ENCODE measurements at regions not wholly inside any gene's neighbourhood (a gene's known extent, or its start where the extent isn't known, plus 50 kb on each side); places are given as distances from the start of the nearest gene placed in this dataset.

DNA sequence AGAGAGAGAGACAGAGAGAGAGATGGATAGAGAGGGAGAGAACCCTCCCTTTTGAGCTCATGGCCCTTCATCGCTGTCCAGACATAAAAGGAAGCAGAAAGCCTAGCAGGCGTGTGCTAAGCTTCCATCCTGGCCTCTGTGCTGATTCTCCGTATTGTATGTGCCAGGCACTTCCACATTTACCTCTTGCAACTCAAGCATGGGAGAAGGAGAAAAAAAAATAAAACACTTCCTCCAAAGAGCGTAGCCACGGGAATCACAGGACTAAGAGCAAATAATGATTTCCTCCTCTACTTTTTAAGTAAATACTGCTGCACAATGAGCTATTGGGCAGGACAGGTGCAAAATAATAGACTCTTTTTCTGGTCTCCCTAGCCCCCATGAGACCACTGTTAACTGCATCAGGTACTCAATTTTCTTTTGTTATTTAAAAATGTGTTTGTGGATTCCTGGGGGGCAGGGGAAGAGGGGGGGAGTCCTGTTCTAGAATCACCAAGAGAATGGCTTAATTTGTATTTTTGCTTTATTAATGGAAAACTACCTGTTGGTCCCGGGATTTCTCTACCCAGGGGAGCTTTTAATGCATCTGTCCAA, 154.3 kb downstream of the NXPE2 start:
- Histone ChIP-seq H3K27ac (ENCODE audit: insufficient read depth, low read length) (no peak overlapping the region), H3K4me1 (ENCODE audit: control insufficient read depth, extremely low read depth, insufficient read depth, low read length) (no peaks in the 10 kb centered on the region), H3K9ac (ENCODE audit: insufficient read depth, low read length) (no peak overlapping the region), H3K79me2 (ENCODE audit: control insufficient read depth, insufficient read depth, low read length) (no peaks in the 10 kb centered on the region), H3K27me3 (ENCODE audit: control insufficient read depth, insufficient read depth, low read length) (no peaks in the 10 kb centered on the region), H3K9me3 (ENCODE audit: control insufficient read depth, insufficient read depth, low read depth, low read length) (no peaks in the 10 kb centered on the region), H3K4me3 (replicated peaks in 1 of 4; ENCODE audit: control extremely low read depth in 1 of 4, insufficient read depth in 1 of 4, low read depth in 3 of 4, low read length in 4 of 4) (no peak overlapping the region), H2AFZ (ENCODE audit: low read length) (no peak overlapping the region), H3K36me3 (ENCODE audit: control insufficient read depth, insufficient read depth, low read length) (no peaks in the 10 kb centered on the region), H3K4me2 (ENCODE audit: extremely low read depth, insufficient read depth, low read length) (no peak overlapping the region), H4K20me1 (ENCODE audit: control insufficient read depth, extremely low read depth, insufficient read depth, low read length) (no peaks in the 10 kb centered on the region)
- DNase-seq (ENCODE audit: low read depth in 2 of 2), result no peak
- TF ChIP-seq, protein P1, sequence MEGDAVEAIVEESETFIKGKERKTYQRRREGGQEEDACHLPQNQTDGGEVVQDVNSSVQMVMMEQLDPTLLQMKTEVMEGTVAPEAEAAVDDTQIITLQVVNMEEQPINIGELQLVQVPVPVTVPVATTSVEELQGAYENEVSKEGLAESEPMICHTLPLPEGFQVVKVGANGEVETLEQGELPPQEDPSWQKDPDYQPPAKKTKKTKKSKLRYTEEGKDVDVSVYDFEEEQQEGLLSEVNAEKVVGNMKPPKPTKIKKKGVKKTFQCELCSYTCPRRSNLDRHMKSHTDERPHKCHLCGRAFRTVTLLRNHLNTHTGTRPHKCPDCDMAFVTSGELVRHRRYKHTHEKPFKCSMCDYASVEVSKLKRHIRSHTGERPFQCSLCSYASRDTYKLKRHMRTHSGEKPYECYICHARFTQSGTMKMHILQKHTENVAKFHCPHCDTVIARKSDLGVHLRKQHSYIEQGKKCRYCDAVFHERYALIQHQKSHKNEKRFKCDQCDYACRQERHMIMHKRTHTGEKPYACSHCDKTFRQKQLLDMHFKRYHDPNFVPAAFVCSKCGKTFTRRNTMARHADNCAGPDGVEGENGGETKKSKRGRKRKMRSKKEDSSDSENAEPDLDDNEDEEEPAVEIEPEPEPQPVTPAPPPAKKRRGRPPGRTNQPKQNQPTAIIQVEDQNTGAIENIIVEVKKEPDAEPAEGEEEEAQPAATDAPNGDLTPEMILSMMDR (conservative IDR thresholded peaks at IDR 0.05 in 1 of 2, IDR thresholded peaks at IDR 0.05 in 1 of 2; ENCODE audit: low read depth in 1 of 2, low read length in 2 of 2), result no peak
- no peak for TF ChIP-seq EZH2 (IDR thresholded peaks at IDR 0.05; ENCODE audit: low read length, missing control alignments)

DNA sequence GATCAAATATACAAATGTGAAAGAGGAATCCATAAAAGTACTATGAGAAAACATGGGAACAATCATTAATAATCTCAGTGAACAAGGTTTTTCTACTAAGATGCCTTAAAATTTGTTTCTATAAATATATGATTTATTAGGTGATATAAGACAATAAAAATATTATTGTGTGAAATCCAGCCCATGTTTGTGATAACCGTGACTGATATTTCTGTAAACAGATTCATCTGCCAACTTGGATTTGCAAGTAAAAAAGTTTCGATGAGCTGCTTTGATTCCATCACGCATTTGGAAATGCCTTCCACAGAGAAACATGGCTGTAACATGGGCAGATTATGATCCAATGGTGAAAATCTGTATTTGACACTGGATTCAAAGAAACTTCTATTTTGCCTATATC, 157.8 kb downstream of the NXPE2 start:
- H3K4me2 ChIP-seq (ENCODE audit: extremely low read depth, insufficient read depth, low read length), result no peak overlapping the region
- H3K79me2 ChIP-seq (ENCODE audit: control insufficient read depth, insufficient read depth, low read length), result no peaks in the 10 kb centered on the region
- TF ChIP-seq EZH2 (IDR thresholded peaks at IDR 0.05; ENCODE audit: low read length, missing control alignments), result no peak
- TF ChIP-seq, protein P1 (conservative IDR thresholded peaks at IDR 0.05 in 1 of 2, IDR thresholded peaks at IDR 0.05 in 1 of 2; ENCODE audit: low read depth in 1 of 2, low read length in 2 of 2), result no peak
- H3K4me1 ChIP-seq (ENCODE audit: control insufficient read depth, extremely low read depth, insufficient read depth, low read length), result no peaks in the 10 kb centered on the region
- H3K27me3 ChIP-seq (ENCODE audit: control insufficient read depth, insufficient read depth, low read length), result no peaks in the 10 kb centered on the region
- H3K27ac ChIP-seq (ENCODE audit: insufficient read depth, low read length), result no peak overlapping the region
- no peak overlapping the region for H3K4me3 ChIP-seq (replicated peaks in 1 of 4; ENCODE audit: control extremely low read depth in 1 of 4, insufficient read depth in 1 of 4, low read depth in 3 of 4, low read length in 4 of 4)
- H2AFZ ChIP-seq (ENCODE audit: low read length), result no peak overlapping the region
- H3K9ac ChIP-seq (ENCODE audit: insufficient read depth, low read length), result no peak overlapping the region
- no peaks in the 10 kb centered on the region for H3K36me3 ChIP-seq (ENCODE audit: control insufficient read depth, insufficient read depth, low read length)
- no peaks in the 10 kb centered on the region for H3K9me3 ChIP-seq (ENCODE audit: control insufficient read depth, insufficient read depth, low read depth, low read length)
- H4K20me1 ChIP-seq (ENCODE audit: control insufficient read depth, extremely low read depth, insufficient read depth, low read length), result no peaks in the 10 kb centered on the region
- DNase-seq (ENCODE audit: low read depth in 2 of 2), result no peak

DNA sequence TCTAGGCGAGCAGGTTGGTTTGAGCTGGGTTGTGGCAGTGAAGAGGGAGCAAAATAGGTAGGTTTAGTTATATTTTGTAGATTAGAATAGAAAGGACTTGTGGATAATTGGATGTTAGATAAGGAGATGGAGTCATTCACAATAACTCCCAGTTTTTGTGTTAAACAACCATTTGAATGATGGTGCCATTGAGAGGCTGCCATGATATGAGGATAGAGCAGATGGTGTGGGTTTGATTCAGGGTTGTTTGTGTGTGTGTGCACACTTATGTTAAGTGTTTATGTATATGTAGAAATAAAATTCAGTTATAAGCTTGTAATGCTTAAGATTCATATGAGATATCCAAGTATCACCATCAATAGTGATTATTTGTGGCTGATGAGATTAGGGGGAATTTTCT, 166.6 kb downstream of the NXPE2 start:
- Histone ChIP-seq H3K27me3 (ENCODE audit: control insufficient read depth, insufficient read depth, low read length) (no peaks in the 10 kb centered on the region), H3K36me3 (ENCODE audit: control insufficient read depth, insufficient read depth, low read length) (no peaks in the 10 kb centered on the region), H4K20me1 (ENCODE audit: control insufficient read depth, extremely low read depth, insufficient read depth, low read length) (no peaks in the 10 kb centered on the region), H2AFZ (ENCODE audit: low read length) (no peak overlapping the region), H3K9ac (ENCODE audit: insufficient read depth, low read length) (no peak overlapping the region), H3K4me2 (ENCODE audit: extremely low read depth, insufficient read depth, low read length) (no peak overlapping the region), H3K79me2 (ENCODE audit: control insufficient read depth, insufficient read depth, low read length) (no peaks in the 10 kb centered on the region), H3K4me1 (ENCODE audit: control insufficient read depth, extremely low read depth, insufficient read depth, low read length) (no peaks in the 10 kb centered on the region), H3K4me3 (replicated peaks in 1 of 4; ENCODE audit: control extremely low read depth in 1 of 4, insufficient read depth in 1 of 4, low read depth in 3 of 4, low read length in 4 of 4) (no peak overlapping the region), H3K27ac (ENCODE audit: insufficient read depth, low read length) (no peak overlapping the region), H3K9me3 (ENCODE audit: control insufficient read depth, insufficient read depth, low read depth, low read length) (no peaks in the 10 kb centered on the region)
- TF ChIP-seq, protein P1 (conservative IDR thresholded peaks at IDR 0.05 in 1 of 2, IDR thresholded peaks at IDR 0.05 in 1 of 2; ENCODE audit: low read depth in 1 of 2, low read length in 2 of 2), result no peak
- DNase-seq (ENCODE audit: low read depth in 2 of 2), result no peak
